HEK293T (cell line): ENCODE measurements at regions not wholly inside any gene's neighbourhood (a gene's known extent, or its start where the extent isn't known, plus 50 kb on each side); places are given as distances from the start of the nearest gene placed in this dataset.

Experiments used
- ARNT ChIP-seq: fragments of 450-650 bp; IDR thresholded peaks from 2 replicates; pipeline ENCODE4 v1.6.1; 2017; ENCODE audit warnings: mild to moderate bottlenecking
- BHLHE40 ChIP-seq: fragments of 450-650 bp; IDR thresholded peaks from 2 replicates; pipeline ENCODE4 v1.6.1; 2016; ENCODE audit warnings: mild to moderate bottlenecking, moderate library complexity, borderline replicate concordance
- CTBP1 ChIP-seq: fragments of 450-650 bp; IDR thresholded peaks from 2 replicates; pipeline ENCODE4 v1.6.1; 2016; ENCODE audit warnings: borderline replicate concordance
- ELF4 ChIP-seq: fragments of 450-650 bp; IDR thresholded peaks from 2 replicates; pipeline ENCODE4 v1.6.1; 2017; ENCODE audit warnings: antibody characterized with exemption
- FOXA1 ChIP-seq: fragments of 450-650 bp; IDR thresholded peaks from 2 replicates; pipeline ENCODE4 v1.6.1; 2016; ENCODE audit warnings: mild to moderate bottlenecking
- FOXK2 ChIP-seq: fragments of 450-650 bp; IDR thresholded peaks from 2 replicates; pipeline ENCODE4 v1.6.1; 2016; ENCODE audit warnings: mild to moderate bottlenecking
- FOXM1 ChIP-seq: fragments of 450-650 bp; IDR thresholded peaks from 2 replicates; pipeline ENCODE4 v1.6.1; 2017; ENCODE audit warnings: mild to moderate bottlenecking, borderline replicate concordance
- HDGF ChIP-seq: fragments of 450-650 bp; IDR thresholded peaks from 2 replicates; pipeline ENCODE4 v1.6.1; 2017; ENCODE audit warnings: antibody characterized with exemption, borderline replicate concordance
- LEF1 ChIP-seq: fragments of 450-650 bp; IDR thresholded peaks from 2 replicates; pipeline ENCODE4 v1.6.1; 2017; ENCODE audit warnings: mild to moderate bottlenecking, borderline replicate concordance
- NFRKB ChIP-seq: fragments of 450-650 bp; IDR thresholded peaks from 2 replicates; pipeline ENCODE4 v1.6.1; 2016; ENCODE audit warnings: mild to moderate bottlenecking, moderate library complexity
- SP1 ChIP-seq: fragments of 450-650 bp; IDR thresholded peaks from 2 replicates; pipeline ENCODE4 v1.6.1; 2017
- SUZ12 ChIP-seq: fragments of 450-650 bp; IDR thresholded peaks from 2 replicates; pipeline ENCODE4 v1.6.1; 2016; ENCODE audit warnings: mild to moderate bottlenecking
- TARDBP ChIP-seq: fragments of 450-650 bp; IDR thresholded peaks from 2 replicates; pipeline ENCODE4 v1.6.1; 2016
- TF ChIP-seq, protein P1 (sequence below): fragments of 450-650 bp; IDR thresholded peaks from 2 replicates; pipeline ENCODE4 v1.6.1; 2016

DNA sequence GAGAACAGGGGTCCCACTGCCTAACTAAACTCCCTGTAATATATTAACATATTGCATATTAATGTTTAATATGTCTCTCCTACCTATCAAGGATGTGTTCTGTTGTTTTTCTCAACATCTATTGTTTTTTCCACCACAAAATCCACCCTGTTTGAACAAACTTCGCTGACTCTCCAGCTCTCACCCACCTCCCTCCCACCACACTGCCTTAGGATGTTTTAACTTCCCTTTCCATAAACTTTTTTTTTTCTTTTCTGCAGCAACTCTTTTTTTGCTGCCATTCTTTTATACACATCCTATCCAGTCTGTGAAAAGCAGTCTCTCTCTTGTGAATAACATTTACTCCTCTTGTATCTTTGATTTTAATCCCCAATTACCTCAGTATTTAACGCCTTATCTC is 226.1 kb downstream of the PCDH7 start:
- TF ChIP-seq ARNT, result no peak
- no peak for TF ChIP-seq FOXK2
- no peak for TF ChIP-seq SUZ12
- TF ChIP-seq BHLHE40, result no peak
- TF ChIP-seq NFRKB, result no peak
- no peak for TF ChIP-seq FOXM1
- no peak for TF ChIP-seq ELF4
- TF ChIP-seq SP1, result no peak
- no peak for TF ChIP-seq HDGF
- TF ChIP-seq LEF1, result no peak
- TF ChIP-seq CTBP1, result no peak
- TF ChIP-seq, protein P1, sequence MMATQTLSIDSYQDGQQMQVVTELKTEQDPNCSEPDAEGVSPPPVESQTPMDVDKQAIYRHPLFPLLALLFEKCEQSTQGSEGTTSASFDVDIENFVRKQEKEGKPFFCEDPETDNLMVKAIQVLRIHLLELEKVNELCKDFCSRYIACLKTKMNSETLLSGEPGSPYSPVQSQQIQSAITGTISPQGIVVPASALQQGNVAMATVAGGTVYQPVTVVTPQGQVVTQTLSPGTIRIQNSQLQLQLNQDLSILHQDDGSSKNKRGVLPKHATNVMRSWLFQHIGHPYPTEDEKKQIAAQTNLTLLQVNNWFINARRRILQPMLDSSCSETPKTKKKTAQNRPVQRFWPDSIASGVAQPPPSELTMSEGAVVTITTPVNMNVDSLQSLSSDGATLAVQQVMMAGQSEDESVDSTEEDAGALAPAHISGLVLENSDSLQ, result no peak
- TF ChIP-seq TARDBP, result no peak
- no peak for TF ChIP-seq FOXA1
